RPMI7951 (cell line): ENCODE measurements at regions not wholly inside any gene's neighbourhood (a gene's known extent, or its start where the extent isn't known, plus 50 kb on each side); places are given as distances from the start of the nearest gene placed in this dataset.
A peak's percentile ranks its signal among the peaks of the same experiment; 100 is the strongest.

ENCODE experiments used
- DNase-seq: peaks from one replicate; pipeline ENCODE4 v3.0.0-alpha.2; 2012; ENCODE audit warnings: low read depth

GRCh38 chr6:54717849-54718455 lies 128.6 kb upstream of the FAM83B start:
- DNase-seq, result peak; percentile 50

GRCh38 chr6:54718541-54719023 lies 128.0 kb upstream of the FAM83B start:
- no peak for DNase-seq

GRCh38 chr6:54719131-54719530 lies 127.4 kb upstream of the FAM83B start:
- DNase-seq, result no peak

- no peak for DNase-seq
These were observed 126.9 kb upstream of the FAM83B start for GRCh38 chr6:54719633-54720032.

GRCh38 chr6:54722328-54722727 lies 124.2 kb upstream of the FAM83B start:
- no peak for DNase-seq

GRCh38 chr6:54729716-54730115 lies 116.9 kb upstream of the FAM83B start:
- no peak for DNase-seq

GRCh38 chr6:54730767-54731630 lies 115.6 kb upstream of the FAM83B start:
- DNase-seq, result no peak

- DNase-seq, result peak; percentile 4
These were observed 109.3 kb upstream of the FAM83B start for GRCh38 chr6:54737247-54737646.

GRCh38 chr6:54747955-54748354 lies 98.6 kb upstream of the FAM83B start:
- no peak for DNase-seq

GRCh38 chr6:54754406-54754805 lies 92.2 kb upstream of the FAM83B start:
- DNase-seq, result no peak

GRCh38 chr6:54758340-54758739 lies 88.2 kb upstream of the FAM83B start:
- DNase-seq, result no peak

GRCh38 chr6:54768494-54768893 lies 78.1 kb upstream of the FAM83B start:
- no peak for DNase-seq

GRCh38 chr6:54770328-54770727 lies 76.2 kb upstream of the FAM83B start:
- DNase-seq, result no peak

GRCh38 chr6:54771968-54772367 lies 74.6 kb upstream of the FAM83B start:
- DNase-seq, result no peak

GRCh38 chr6:54772610-54773009 lies 74.0 kb upstream of the FAM83B start:
- DNase-seq, result no peak

GRCh38 chr6:54775576-54775975 lies 71.0 kb upstream of the FAM83B start:
- no peak for DNase-seq

GRCh38 chr6:54776891-54777290 lies 69.7 kb upstream of the FAM83B start:
- no peak for DNase-seq

- no peak for DNase-seq
These were observed 67.8 kb upstream of the FAM83B start for GRCh38 chr6:54778731-54779130.

GRCh38 chr6:54784011-54784410 lies 62.6 kb upstream of the FAM83B start:
- DNase-seq, result no peak

- DNase-seq, result no peak
These were observed 60.4 kb upstream of the FAM83B start for GRCh38 chr6:54786154-54786553.

- no peak for DNase-seq
These were observed 58.7 kb upstream of the FAM83B start for GRCh38 chr6:54787825-54788224.
